Activated CD4-positive, alpha-beta T cell treated with anti-CD3 and anti-CD28 coated beads, Interleukin-2, amount 10 ng/mL, durations not matched to agents 24 days and 14 days (primary cell): ENCODE measurements at regions not wholly inside any gene's neighbourhood (a gene's known extent, or its start where the extent isn't known, plus 50 kb on each side); places are given as distances from the start of the nearest gene placed in this dataset.
"Not testable (repeated sequence)": the region's sequence is repeated elsewhere in the genome, so short reads cannot be mapped to it uniquely, and the experiment has no call there.

Experiments
- DNase-seq: peaks from one replicate; pipeline ENCODE4 v3.0.0; 2022
- H3K27ac Mint-ChIP-seq: one replicate; pipeline ENCODE4 v1.8.0; 2022; ENCODE audit warnings: mild to moderate bottlenecking, mixed read lengths
- H3K27me3 Mint-ChIP-seq: one replicate; pipeline ENCODE4 v1.8.0; 2022; ENCODE audit warnings: mixed read lengths
- H3K36me3 Mint-ChIP-seq: one replicate; pipeline ENCODE4 v1.8.0; 2022; ENCODE audit warnings: low read depth, mild to moderate bottlenecking, mixed read lengths
- H3K4me1 Mint-ChIP-seq: one replicate; pipeline ENCODE4 v1.8.0; 2021; ENCODE audit warnings: mixed read lengths
- H3K4me3 Mint-ChIP-seq: one replicate; pipeline ENCODE4 v1.8.0; 2022; ENCODE audit warnings: mild to moderate bottlenecking, moderate library complexity, mixed read lengths
- H3K9me3 Mint-ChIP-seq: one replicate; pipeline ENCODE4 v1.8.0; 2021; ENCODE audit warnings: mixed read lengths
- intact Hi-C: fragments of 100-400 bp; cut with micrococcal nuclease; formaldehyde crosslinking; loops from one replicate; pipeline ENCODE4 v1.15.1; 2023

DNA sequence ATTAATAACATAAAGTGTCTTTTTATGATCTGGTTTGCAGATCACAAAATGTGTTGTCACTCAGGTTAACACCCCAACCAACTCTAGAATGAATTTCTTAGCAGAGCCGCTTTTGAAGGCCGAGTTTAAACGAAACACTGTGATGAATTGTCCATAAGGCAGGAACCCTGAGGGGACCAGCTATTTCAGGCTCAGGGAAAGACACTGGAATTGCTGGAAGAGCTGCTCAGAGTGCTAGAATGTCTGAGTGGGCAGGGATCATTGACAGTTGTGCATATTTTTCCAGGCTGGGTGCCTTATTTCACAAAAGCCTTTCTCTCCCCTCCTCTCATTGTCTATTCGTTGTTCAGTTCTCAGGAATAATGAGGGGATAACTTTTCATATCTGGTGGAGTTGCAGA is 68.7 kb upstream of the PRKG1 start:
- intact Hi-C loops = loop anchor here (10.0 kb wide), 1 partner anchor 959 kb away; no protein-coding TSS in a partner anchor
- Mint-ChIP-seq H3K27me3 (peaks cover 4% of the 10 kb centered on the region), H3K36me3 (no peaks in the 10 kb centered on the region), H3K9me3 (no peaks in the 10 kb centered on the region), H3K4me3 (no peak overlapping the region), H3K27ac (no peak overlapping the region), H3K4me1 (no peaks in the 10 kb centered on the region)
- no peak for DNase-seq

DNA sequence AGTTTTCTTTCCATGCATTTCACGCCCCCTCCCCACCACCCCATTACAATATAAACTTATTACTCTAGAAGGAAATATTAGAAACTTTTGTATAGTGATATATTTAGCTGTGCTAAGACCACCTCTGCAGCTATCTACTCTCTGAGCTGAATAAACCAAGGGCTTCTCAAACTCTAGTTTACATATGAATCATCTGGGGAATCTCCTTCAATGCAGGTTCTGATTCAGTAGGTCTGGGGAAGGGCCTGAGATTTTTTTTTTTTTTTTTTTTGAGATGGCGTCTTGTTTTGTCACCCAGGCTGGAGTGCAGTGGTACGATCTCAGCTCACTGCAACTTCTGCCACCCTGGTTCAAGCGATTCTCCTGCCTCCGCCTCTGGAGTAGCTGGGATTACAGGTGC is 67.6 kb upstream of the PRKG1 start:
- Mint-ChIP-seq H3K4me3 (no peak overlapping the region), H3K27me3 (no peaks in the 10 kb centered on the region), H3K27ac (no peak overlapping the region), H3K9me3 (no peaks in the 10 kb centered on the region), H3K36me3 (no peaks in the 10 kb centered on the region), H3K4me1 (no peaks in the 10 kb centered on the region)
- intact Hi-C loops = loop anchor here (10.0 kb wide), 1 partner anchor 958 kb away; no protein-coding TSS in a partner anchor
- DNase-seq = no peak

DNA sequence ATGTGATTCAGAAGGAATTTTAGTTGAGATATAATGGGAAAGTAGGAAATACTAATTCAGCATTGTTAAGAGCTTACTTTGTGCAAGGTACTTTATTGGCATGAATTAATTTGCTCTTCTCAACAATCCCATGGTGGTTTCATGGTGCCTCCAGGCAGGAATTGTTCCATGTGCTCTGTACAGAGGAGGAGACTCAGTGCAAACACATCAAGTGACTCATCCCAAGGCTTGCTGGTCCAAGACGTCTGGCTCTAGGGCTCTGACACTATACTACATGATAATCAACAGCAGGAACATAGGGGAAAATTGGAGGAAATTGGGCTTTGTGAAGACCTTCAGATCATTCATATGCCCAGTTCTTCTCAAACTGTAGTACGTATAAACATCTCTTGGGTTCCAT is 66.5 kb upstream of the PRKG1 start:
- no peaks in the 10 kb centered on the region for H3K9me3 Mint-ChIP-seq
- H3K4me1 Mint-ChIP-seq = no peaks in the 10 kb centered on the region
- no peak overlapping the region for H3K4me3 Mint-ChIP-seq
- DNase-seq = no peak
- H3K27ac Mint-ChIP-seq = no peak overlapping the region
- intact Hi-C loops = loop anchor here (10.0 kb wide), 1 partner anchor 957 kb away; no protein-coding TSS in a partner anchor
- H3K27me3 Mint-ChIP-seq = no peaks in the 10 kb centered on the region
- H3K36me3 Mint-ChIP-seq = no peaks in the 10 kb centered on the region

GRCh38 chr10:51008346-51008745 is 65.9 kb upstream of the PRKG1 start:
- Mint-ChIP-seq H3K4me3 (no peak overlapping the region), H3K27me3 (no peaks in the 10 kb centered on the region), H3K27ac (no peak overlapping the region), H3K36me3 (no peaks in the 10 kb centered on the region), H3K9me3 (no peaks in the 10 kb centered on the region), H3K4me1 (no peaks in the 10 kb centered on the region)
- DNase-seq = no peak
- intact Hi-C loops = loop anchor here (10.0 kb wide), 1 partner anchor 956 kb away; no protein-coding TSS in a partner anchor

DNA sequence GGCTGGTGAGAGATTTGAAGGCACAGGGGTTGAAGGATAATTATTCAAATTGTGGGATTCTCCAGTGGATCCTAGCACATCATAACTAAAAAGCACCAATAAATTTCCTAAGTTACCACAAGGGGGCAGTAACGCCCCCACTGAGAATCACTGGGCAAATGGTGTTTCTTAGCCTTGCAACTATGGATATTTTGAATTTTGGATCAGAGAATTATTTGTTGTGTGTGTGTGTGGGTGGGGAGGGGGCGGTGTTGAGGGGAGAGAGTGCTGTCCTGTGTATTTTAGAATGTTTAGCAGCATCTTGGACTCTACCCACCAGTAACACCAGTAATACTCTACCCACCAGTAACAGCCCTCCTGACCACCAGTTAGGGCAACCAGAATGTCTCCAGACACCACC is 63.3 kb upstream of the PRKG1 start:
- peak; percentile 64 for DNase-seq
- Mint-ChIP-seq H3K4me3 (no peak overlapping the region), H3K4me1 (no peaks in the 10 kb centered on the region), H3K27me3 (no peaks in the 10 kb centered on the region), H3K27ac (no peak overlapping the region), H3K36me3 (no peaks in the 10 kb centered on the region), H3K9me3 (no peaks in the 10 kb centered on the region)
- intact Hi-C loops = no loop called here

GRCh38 chr10:51012073-51012472 is 62.2 kb upstream of the PRKG1 start:
- Mint-ChIP-seq H3K9me3 (no peaks in the 10 kb centered on the region), H3K27me3 (no peaks in the 10 kb centered on the region), H3K36me3 (no peaks in the 10 kb centered on the region), H3K27ac (no peak overlapping the region), H3K4me3 (no peak overlapping the region), H3K4me1 (no peaks in the 10 kb centered on the region)
- intact Hi-C loops = no loop called here
- DNase-seq = no peak

- no peaks in the 10 kb centered on the region for H3K27me3 Mint-ChIP-seq
- H3K9me3 Mint-ChIP-seq = no peaks in the 10 kb centered on the region
- no peaks in the 10 kb centered on the region for H3K4me1 Mint-ChIP-seq
- no peak overlapping the region for H3K4me3 Mint-ChIP-seq
- H3K27ac Mint-ChIP-seq = no peak overlapping the region
- intact Hi-C loops = no loop called here
- H3K36me3 Mint-ChIP-seq = no peaks in the 10 kb centered on the region
- no peak for DNase-seq
Observed at GRCh38 chr10:51014680-51015389, 59.5 kb upstream of the PRKG1 start.

GRCh38 chr10:51015390-51015754 is 58.9 kb upstream of the PRKG1 start:
- not testable (repeated sequence) for H3K27me3 Mint-ChIP-seq, H3K4me3 Mint-ChIP-seq

GRCh38 chr10:51020200-51020599 is 54.1 kb upstream of the PRKG1 start:
- Mint-ChIP-seq H3K4me1 (no peaks in the 10 kb centered on the region), H3K27me3 (no peaks in the 10 kb centered on the region), H3K27ac (no peak overlapping the region), H3K4me3 (no peak overlapping the region), H3K9me3 (no peaks in the 10 kb centered on the region), H3K36me3 (no peaks in the 10 kb centered on the region)
- DNase-seq = no peak
- intact Hi-C loops = no loop called here

More at GRCh38 chr10:51015390-51015754, 58.9 kb upstream of the PRKG1 start:
- intact Hi-C loops, H3K9me3 Mint-ChIP-seq, H3K36me3 Mint-ChIP-seq, DNase-seq, H3K4me1 Mint-ChIP-seq, H3K27ac Mint-ChIP-seq: not testable (repeated sequence)

DNA sequence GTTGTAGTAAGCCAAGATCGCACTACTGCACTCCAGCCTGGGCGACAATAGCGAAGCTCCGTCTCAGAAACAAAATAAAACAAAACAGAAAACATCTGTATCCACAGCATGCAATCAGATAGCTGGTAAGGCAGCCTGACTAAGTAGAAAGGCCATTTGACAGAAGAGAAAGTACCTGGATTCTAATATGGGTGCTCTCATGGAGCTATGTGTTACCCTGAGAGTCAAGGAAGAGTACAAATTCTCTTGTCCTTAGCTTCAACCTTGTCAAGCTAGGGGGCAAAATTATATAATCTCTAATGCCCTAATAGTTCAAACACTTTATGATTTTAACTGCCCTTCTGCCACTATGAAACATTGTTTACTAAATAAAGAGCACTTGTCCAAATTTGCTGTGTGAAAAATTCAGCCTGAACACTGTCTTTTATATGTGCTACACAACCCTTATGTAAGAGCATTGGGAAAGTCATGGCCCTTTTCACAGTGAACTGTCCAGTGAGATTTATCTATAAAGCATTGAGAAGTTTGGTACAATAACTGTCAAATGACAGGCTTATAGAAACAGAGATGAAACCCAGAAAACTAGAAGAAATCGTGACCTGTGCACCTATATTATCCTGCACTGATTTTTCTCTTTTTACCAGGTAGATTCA is 51.2 kb upstream of the PRKG1 start:
- Mint-ChIP-seq H3K9me3 (no peaks in the 10 kb centered on the region), H3K4me1 (no peaks in the 10 kb centered on the region), H3K36me3 (no peaks in the 10 kb centered on the region), H3K27me3 (no peaks in the 10 kb centered on the region), H3K27ac (no peak overlapping the region), H3K4me3 (no peak overlapping the region)
- intact Hi-C loops = no loop called here
- no peak for DNase-seq

DNA sequence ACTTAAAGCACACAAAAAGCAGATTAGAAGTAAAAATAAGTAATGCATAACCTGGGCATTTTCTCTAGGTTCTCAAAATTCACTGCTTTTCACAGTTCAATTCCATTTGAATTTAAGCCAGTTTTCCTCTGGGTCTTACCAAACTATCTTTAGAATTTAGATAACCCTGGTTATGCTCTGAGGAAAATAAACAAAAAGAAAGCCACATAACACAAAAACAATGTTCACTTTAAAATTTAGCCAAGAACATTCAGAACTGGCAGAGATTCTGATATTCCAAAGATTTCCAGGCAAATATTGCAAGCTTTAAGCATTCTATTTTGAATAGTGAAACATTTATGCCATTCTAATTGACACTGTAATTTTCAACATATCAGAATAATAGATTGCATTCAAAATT is 50.7 kb upstream of the PRKG1 start:
- Mint-ChIP-seq H3K9me3 (no peaks in the 10 kb centered on the region), H3K36me3 (no peaks in the 10 kb centered on the region), H3K4me1 (no peaks in the 10 kb centered on the region), H3K27ac (no peak overlapping the region), H3K27me3 (no peaks in the 10 kb centered on the region), H3K4me3 (no peak overlapping the region)
- no peak for DNase-seq
- intact Hi-C loops = no loop called here
